GM19397 (cell line): ENCODE measurements at regions not wholly inside any gene's neighbourhood (a gene's known extent, or its start where the extent isn't known, plus 50 kb on each side); places are given as distances from the start of the nearest gene placed in this dataset.
"Not testable (repeated sequence)": the region's sequence is repeated elsewhere in the genome, so short reads cannot be mapped to it uniquely, and the experiment has no call there.

Source experiments
- ATAC-seq: cut with Tn5 transposase; IDR thresholded peaks from one replicate; pipeline ENCODE4 v1.9.1; 2021; ENCODE audit warnings: mild to moderate bottlenecking, moderate library complexity; ENCODE audit not compliant: unreplicated experiment

DNA sequence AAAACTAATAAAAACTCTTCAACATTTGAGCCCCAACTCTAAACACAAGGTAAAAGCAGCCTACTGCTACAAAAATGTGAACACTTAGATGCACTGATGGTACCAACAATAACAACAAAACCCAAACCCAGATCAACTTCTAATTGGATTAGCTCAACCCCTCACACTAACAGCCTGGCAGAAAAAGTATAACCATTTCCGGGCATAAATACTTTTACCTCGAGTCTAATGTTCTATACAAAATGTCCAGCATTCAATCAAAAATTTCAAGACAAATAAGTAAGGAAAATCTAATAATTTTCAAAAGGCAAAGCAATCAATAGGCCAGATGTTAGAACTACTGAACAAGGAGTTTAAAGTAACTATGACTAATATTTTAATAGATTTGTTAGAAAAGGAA, 303.3 kb downstream of the ARRDC4 start:
- ATAC-seq, result no peak

DNA sequence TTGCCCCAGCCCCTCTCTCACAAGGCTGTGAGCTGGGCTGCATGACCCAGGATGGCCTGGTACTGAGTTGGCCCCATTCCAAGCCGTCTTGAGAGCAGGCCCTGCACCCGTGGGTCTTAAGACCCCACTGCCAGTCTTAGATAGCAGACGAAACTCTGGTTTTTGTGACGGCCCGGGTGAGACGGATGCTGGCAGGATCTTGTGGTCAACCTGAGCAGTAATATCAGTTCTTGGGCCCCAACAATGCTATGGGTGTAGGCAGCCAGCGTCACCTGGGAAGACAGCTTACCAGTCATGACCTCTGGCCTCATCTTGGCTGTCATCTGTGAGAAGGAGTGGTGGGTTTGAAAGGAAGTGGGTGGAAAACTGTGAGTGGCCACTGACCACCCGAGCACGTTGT, 305.8 kb downstream of the ARRDC4 start:
- no peak for ATAC-seq

DNA sequence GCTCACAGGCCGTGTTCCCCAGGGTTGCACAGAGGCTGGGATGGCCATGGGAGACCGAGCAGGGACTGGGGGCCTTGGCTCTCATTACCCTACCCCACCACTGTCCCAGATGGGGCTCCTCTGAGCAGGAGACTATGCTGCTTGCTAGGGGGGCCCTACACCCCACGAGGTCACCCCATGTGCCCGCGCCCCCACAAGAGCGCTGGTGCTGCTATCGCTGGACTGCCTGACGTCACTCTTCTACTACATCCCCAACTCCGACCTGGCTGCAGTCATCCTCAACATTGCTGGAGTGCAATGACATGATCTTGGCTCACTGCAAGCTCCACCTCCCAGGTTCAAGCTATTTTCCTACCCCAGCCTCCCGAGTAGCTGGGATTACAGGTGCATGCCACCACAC, 307.7 kb downstream of the ARRDC4 start:
- ATAC-seq, result no peak

DNA sequence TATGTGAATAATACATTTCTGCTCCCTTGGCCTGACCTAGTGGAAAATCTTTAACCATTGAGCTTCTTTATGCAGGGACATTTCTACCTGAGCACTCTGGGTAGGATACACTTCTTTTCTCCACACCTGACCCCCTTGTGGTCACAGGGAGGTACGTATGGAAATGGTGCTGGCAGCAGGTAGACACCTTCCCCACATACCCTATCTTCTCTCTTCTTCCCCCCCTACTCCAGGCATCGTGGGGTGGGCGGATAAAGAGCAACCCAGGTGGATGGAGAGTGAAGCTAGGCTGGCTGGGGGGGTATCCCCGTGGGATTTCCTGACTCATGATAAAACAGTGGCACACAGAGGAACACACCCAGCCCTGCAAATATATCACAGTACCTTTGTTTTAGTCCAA, 312.1 kb downstream of the ARRDC4 start:
- ATAC-seq, result no peak

DNA sequence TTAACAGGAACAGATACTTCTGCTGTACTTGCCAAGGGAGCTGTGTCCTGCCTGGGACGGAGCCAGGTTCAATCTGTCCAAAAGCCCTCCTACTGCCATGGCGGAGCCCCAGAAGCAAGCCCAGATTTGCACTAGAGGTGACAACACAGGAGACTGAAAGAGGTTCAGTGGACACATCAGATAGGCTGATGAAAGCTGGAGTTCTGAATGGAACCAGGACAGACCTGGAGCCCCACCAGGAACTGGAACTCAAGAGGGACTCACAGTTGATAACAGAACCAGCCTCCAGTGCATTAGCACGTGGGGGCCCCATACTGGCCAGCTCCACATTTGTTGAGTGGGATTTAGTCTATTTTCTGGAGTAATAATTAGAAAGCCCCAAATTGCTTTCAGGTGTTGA, 315.5 kb downstream of the ARRDC4 start:
- no peak for ATAC-seq

DNA sequence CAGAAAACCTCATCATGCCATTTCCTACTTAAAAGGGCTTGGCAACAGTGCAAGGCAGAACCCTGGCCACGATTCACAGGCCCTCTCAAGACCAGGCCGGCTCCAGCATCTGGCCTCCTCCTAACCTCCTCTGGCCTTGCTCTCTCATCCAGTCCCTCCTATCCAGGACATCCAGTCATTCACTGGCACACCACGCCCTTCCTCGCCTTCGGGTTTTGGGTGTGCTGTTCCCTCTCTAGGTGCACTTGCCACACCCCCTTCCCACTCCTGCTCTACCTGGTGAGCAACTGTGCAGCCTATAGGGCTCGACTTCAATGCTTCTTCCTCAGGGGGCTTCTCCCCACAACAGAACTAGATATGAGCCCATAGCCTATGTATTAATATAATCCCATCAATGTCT, 317.1 kb downstream of the ARRDC4 start:
- no peak for ATAC-seq

DNA sequence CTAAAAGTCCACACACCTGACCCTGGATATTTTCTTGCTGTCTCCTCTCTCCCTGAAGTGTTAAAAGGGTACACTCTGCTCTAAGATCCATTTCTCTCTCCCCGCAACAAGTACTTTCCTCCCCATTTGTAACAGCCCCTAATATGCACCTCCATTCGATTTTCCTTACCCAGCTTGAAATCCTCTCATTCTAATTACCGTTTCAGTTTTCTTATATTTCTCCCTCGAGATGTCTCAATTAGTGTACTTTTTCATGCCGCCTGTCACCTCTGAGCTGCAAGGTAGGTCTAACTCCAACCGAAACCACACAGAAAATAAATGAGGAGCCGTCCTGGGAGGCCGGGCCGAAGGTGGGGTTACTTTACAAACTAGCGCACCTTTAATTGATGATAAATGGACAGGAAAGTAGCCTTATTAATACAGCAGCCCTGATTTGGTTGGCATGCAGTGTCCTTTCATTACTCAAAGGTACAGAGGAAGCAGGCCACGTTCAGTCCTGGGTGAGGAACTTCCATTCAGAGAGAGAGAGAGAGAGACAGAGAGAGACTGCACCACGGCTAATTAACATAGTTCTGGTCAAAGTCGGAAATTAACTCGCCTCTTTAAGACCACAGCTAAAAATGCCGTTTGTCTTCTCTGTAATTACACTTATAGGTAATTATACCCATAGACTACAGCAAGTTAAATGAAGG, 319.9 kb downstream of the ARRDC4 start:
- ATAC-seq, result no peak

DNA sequence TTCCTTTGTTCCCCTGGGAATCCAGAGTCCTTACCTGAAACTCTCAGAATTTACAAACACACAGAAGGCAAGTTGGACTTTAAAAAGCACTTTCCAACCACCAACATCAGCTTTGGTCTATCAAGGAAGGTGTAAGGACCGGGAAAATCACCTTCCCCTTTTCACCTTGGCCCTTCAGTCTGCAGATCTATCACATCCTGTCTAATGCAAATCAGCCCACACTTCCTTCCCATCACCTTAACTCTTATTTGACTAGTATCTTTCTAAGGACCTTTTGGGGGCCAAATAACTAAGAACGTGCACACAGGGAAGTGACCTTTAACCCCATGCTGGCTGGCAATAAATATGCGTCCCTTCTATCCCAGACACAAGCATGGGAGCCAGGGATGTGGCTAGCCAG, 320.6 kb downstream of the ARRDC4 start:
- ATAC-seq, result no peak

DNA sequence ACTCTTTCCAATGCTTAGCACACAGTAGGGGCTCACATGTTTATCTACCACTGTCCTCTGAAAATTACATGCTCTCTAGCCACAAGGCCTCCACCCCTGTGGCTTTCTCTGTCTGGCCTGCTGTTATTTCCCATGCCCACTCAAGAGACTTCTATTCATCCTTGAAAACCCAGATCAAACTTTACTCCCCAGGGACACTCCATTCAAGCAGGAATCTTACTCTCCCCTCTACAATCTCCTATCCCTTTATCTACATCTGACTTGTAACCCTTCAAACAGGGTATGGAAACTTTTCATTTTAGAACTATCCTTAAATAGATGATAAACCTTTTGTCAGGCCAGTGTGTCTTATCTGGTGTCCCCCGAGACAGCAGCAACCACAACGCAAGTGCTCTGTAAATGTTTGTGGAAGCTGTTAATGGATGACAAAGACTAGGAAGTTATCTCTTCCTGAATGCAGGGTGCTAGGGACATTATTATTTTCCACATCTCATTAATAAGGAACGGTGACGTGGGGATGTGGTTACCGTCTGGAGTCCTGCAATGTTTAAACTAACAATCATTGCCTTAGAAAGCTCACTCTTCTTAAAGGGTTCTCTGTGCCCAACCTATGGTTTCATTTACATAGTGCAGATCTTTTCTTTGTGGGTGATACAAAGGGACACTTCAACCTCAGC, 322.3 kb downstream of the ARRDC4 start:
- no peak for ATAC-seq

DNA sequence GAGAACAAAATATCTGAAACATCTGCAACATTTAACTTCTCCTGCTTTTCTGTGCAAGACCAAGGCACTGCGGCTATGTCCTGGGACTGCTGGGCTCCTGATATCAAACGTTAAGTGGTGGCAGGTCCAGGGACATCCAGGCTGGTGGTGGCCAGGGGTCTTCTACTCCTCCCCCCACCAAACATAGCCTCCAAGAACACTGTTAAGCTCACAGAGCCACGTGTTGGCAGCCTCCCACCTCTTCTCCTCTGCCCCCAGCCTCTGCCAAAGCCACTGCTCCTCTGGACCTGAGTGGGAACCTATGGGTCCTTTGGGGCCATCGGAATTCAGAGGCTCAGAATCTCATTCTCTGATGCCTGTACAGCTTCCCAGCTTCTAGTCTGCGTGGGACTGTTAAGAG, 325.7 kb downstream of the ARRDC4 start:
- ATAC-seq, result no peak

DNA sequence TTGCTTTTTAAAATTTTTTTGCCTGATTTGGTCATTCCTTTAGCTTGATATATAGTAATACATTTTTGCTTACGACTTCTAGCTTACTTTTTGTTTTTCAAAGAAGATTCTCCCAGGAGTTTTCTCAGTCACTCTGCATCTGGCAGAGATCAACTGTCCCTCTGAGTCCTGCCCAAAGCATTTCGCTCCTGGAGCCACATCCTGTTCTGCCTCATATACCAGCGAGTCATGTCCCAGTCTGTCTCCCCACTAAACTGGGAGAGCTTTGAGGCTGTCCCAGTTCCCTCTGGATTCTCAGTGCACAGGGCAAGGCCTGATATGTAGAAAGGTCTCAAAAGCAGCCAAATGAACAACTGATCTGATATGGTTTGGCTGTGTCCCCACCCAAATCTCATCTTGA, 326.3 kb downstream of the ARRDC4 start:
- no peak for ATAC-seq

DNA sequence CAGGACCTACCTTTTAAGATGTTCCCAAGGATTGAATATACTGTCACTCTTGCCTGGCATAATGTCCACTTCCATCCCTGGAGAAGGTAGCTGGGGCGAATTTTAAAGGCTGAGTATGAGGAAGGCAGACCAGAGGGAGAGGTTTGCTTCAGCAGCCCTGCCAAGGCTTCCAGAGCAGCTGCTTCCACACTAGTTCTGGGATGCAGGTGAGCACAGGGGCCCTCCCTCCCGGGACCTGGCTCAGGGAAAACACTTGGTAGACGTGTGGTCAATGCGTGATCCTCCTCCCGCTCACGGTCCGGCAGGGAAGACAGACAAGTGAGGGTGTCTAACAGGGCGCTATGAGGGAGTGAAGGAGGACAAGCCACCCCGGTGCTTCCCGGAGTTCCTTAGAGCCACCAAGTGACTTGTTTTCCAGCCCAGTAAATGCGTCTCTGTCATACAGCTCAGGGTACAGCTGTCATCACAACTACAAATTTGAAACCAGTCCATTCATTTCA, 327.6 kb downstream of the ARRDC4 start:
- no peak for ATAC-seq

DNA sequence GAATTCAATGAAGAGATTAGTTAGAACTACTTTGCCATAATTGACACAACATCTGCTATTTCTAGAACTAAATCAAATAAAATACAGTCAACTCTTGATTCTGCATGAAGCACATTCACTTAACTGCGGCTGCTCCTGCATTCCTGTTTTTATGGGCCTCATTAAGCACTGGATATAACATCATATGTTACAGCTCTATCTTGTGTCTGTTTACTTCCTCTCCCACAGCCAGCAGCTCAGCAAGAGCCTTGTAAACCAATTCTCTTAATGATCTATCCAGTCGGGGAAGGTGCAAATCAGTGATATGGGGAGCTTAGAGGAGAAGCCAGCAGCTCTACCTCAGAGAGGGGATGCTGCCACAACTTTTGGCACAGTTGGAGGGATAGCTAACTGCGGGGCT, 329.2 kb downstream of the ARRDC4 start:
- no peak for ATAC-seq

DNA sequence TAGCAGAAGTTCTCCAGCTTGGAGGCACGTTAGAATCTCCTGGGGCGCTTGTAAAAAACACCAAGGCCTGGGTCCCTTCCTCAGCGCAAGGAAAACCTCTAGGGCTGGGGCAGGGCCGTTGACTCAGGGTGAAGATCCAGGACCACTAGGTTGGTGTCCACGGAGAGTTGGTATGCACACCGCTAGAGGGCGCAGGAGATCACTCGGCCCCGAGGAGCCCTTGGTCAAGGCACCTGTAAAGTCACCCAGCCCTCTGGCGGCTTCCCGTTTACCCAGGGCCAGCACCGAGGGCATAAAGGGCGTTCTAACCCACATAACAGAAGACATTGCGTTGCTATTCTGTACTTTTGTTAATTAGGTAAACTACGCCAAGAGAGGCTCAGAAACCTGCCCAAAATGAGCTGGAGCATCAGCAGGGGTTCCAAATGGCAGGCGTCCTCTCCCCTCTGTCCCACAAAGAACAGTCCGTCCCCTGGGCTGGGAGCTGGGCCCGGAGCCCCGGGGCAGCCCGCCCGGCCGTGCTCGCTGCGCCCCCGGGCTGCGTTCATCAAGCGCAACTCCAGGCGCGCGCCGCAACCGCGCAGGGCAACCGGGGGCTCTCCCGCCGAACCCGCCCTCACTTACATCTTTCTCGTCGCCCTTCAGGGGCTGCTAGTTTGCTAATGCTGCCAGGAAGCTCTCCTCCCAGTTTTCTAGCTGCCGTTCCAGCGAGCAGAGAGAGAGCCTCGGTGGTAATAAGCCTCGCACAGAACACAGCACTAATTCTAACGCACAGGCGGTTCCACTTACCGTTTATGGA, 332.1 kb downstream of the ARRDC4 start:
- no peak for ATAC-seq

DNA sequence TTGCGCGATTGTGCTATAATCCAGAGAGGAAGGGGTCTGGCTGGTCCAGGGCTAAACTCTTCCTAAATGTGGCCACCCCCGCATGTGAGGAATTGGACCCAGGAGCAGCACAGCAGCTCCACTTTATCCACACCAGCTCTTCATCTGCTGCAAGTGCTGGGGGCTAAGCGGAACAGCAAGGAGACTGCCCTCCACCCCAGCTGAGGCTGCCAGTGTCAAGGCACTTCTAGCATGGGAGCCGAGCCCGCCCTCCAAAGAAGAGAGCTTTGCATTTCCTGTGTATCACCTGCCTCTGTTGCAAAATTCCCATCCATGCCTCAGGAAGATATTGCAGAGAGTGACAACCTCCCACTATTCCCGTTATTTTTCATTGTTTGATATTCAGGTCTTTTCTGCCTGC, 333.6 kb downstream of the ARRDC4 start:
- no peak for ATAC-seq

DNA sequence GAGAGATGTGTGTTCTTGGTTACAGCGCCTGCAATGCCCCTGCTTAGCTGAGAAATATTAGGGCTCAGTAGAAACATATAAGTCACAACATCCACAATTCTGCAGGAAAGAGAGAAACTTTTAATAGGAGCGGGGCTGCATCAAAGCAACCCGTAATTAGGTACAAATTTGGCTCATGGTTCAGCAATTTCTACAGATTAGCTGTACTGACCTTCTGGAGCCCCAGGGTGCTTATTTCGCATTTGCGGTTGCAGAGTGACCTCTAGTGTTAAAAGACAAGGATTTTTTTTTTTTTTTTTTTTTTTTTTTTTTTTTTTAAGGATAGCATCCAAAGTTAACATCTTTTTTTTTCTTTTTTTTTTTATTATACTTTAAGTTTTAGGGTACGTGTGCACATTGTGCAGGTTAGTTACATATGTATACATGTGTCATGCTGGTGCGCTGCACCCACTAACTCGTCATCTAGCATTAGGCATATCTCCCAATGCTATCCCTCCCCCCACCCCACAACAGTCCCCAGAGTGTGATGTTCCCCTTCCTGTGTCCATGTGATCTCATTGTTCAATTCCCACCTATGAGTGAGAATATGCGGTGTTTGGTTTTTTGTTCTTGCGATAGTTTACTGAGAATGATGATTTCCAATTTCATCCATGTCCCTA, 334.7 kb downstream of the ARRDC4 start:
- not testable (repeated sequence) for ATAC-seq

DNA sequence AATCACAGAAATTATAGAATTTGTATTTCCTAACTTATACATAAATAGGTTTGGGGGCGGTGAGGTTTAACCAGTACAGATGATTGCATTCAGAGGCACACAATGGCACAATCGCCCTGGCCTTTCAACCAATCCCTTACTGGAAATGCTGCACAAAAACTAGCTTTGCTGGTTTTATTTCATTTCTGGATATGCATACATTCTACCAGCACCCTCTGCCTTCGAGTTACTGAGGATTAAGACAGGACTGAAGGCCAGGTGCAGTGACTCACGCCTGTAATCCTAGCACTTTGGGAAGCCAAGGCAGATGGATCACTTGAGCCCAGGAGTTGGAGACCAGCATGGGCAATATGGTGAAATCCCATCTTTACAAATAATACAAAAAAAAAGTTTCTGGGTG, 336.1 kb downstream of the ARRDC4 start:
- no peak for ATAC-seq

DNA sequence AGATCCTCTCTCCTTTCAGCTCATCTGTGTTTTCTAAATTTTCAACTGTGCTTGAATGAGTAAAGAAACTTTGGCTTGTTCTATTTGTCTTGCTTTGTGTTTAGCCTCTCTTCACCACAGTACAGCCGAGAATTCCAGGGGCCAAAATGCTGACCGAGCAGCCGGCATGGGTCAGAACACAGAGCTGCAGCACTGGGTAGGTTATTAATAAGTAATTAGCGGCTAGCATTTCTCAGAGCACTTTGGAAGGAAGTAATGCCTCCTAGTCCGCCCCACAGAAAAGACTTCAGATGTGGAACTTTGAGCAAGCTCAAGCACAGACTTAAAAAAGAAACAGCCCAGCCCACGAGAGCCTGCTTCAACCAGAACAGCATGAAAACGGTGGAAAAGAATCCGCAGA, 343.9 kb downstream of the ARRDC4 start:
- ATAC-seq, result no peak

DNA sequence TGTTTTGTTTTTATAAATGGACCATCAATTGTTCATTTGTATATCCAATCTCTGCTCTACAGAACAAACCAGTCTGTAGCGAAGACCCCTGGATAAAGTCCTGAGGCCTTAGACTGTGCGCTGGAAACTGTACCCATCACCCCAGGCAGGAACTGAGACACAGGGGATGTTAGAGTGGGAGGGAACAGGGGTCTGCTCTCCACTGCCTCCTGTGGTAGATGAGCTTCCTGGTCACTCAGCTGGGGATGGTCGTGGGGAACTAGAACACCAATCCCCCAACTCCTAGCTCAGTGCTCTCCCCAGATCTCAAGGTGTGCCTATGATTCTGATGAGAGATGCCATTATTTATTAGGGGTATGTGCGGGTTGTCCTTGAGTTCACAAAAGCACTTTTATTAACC, 340.2 kb upstream of the IGF1R start:
- no peak for ATAC-seq

DNA sequence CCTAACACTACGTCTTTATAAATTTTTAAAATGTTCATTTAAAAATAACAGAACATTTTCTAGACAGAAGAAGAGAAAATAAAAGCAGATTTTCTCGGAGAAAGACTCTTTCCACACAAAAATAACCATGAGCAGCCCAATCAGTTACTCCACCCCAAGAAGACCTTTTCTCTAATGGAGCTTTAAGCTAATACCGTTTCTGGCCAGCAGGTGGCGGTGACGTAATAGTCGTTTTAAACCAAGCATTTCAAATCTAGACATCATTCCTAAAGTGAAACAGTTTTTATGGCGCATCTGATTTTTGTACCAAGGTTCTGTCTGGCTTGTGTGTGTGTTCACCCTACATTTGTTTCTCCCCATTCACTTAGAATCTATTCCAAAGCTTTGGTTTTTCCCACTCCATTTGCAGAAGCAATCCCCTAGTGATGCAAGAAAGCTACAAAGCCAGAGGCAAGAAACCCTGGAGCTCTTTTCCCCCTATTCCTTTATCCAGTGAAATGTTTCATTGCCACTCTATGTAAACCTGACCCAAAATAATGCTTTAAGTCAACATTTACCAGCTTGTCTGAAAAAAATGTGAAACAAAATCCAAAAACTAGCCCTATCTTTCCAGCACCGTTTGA, 336.7 kb upstream of the IGF1R start:
- peak; percentile 80 for ATAC-seq

DNA sequence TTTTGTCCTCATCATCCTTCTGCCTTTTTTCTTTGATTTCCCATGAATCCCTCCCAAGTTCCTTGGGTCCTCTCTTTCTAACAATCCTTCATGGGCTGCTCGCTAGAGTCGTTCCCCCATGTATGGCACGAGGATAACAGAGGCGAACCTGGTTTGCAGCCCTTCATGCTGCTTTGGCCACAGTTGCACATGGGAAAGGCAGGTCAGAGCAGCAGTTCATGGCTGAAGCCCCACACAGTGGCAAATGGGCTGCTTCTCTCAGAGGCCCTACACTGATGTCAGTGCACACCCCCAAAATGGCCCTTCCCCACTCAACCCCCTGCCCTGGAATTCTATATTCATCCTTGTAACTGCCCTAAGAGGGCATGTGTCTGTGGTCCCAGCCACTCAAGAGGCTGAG, 335.4 kb upstream of the IGF1R start:
- no peak for ATAC-seq
